Upper lobe of left lung (tissue), 4 donors: ENCODE measurements at regions not wholly inside any gene's neighbourhood (a gene's known extent, or its start where the extent isn't known, plus 50 kb on each side); places are given as distances from the start of the nearest gene placed in this dataset.

Source experiments
- EP300 ChIP-seq, 4 donors: sonication (generic); formaldehyde crosslinking; IDR thresholded peaks; one replicate each; pipeline ENCODE4 v1.5.1; 2017; ENCODE audit warnings: antibody characterized with exemption in 4 of 4, control low read depth in 2 of 4
- POLR2AphosphoS5 ChIP-seq, 2 donors: sonication (generic); formaldehyde crosslinking; IDR thresholded peaks; one replicate each; pipeline ENCODE4 v1.5.1; 2017; ENCODE audit warnings: antibody characterized with exemption in 2 of 2
- TF ChIP-seq, protein P1 (sequence below), 6 experiments: fragments of 450-650 bp in 4 of 6; fragments of 200-600 bp in 2 of 6; sonication (generic) in 2 of 6; IDR thresholded peaks; one replicate each; pipeline ENCODE4 v1.5.1; 2016 to 2019; ENCODE audit warnings: antibody characterized with exemption in 6 of 6

- TF ChIP-seq, protein P1, sequence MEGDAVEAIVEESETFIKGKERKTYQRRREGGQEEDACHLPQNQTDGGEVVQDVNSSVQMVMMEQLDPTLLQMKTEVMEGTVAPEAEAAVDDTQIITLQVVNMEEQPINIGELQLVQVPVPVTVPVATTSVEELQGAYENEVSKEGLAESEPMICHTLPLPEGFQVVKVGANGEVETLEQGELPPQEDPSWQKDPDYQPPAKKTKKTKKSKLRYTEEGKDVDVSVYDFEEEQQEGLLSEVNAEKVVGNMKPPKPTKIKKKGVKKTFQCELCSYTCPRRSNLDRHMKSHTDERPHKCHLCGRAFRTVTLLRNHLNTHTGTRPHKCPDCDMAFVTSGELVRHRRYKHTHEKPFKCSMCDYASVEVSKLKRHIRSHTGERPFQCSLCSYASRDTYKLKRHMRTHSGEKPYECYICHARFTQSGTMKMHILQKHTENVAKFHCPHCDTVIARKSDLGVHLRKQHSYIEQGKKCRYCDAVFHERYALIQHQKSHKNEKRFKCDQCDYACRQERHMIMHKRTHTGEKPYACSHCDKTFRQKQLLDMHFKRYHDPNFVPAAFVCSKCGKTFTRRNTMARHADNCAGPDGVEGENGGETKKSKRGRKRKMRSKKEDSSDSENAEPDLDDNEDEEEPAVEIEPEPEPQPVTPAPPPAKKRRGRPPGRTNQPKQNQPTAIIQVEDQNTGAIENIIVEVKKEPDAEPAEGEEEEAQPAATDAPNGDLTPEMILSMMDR (IDR thresholded peaks at IDR 0.05): no peak
- TF ChIP-seq POLR2AphosphoS5 (IDR thresholded peaks at IDR 0.05): no peak
- TF ChIP-seq EP300 (IDR thresholded peaks at IDR 0.05): no peak
Measured at GRCh38 chr6:133046576-133046975, 194.6 kb upstream of the EYA4 start.
